ENCODE measurements at regions not wholly inside any gene's neighbourhood (a gene's known extent, or its start where the extent isn't known, plus 50 kb on each side); places are given as distances from the start of the nearest gene placed in this dataset.

DNA sequence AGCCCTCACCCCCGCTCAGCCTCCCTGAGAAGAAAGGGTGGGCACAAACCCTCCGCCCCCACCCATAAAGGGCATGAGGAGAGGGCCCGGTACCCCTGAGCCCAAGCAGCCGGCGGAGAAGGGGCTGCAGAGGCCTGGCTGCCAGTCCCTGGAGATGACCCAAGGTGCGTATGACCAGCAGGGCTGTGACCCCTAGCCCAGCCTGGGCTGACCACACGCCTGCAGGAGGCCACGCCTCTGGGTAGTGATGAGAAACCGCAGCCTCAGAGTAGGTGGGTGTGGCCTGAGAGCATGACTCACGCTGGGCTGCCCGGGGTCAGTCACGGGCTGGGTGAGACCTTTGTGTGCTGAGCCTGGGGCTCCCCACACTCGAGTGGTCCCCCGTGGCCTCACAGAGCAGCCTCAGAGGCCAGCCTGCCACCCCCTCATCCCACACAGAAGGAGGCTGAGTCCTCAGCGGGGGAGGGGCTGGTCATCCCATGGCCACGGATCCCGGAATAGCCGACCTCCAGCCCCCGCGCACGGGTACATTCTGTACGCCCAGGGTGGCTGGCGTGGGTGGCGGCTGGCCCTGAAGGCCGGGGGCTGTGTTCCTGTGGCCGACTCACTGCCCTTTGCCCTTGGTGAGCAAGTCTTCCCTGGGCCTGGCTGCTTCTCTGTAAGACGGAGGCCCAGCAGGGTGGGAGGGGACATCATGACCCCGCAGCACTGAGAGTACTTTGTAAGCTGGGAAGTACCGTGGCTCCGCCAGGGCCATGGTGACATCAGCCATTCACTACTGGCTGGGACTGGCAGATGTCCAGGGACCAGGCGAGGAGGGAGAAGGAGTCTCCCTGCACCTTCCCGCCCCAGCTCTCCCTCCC, 110.8 kb upstream of the OTOS start:
- TF ChIP-seq, protein P1, sequence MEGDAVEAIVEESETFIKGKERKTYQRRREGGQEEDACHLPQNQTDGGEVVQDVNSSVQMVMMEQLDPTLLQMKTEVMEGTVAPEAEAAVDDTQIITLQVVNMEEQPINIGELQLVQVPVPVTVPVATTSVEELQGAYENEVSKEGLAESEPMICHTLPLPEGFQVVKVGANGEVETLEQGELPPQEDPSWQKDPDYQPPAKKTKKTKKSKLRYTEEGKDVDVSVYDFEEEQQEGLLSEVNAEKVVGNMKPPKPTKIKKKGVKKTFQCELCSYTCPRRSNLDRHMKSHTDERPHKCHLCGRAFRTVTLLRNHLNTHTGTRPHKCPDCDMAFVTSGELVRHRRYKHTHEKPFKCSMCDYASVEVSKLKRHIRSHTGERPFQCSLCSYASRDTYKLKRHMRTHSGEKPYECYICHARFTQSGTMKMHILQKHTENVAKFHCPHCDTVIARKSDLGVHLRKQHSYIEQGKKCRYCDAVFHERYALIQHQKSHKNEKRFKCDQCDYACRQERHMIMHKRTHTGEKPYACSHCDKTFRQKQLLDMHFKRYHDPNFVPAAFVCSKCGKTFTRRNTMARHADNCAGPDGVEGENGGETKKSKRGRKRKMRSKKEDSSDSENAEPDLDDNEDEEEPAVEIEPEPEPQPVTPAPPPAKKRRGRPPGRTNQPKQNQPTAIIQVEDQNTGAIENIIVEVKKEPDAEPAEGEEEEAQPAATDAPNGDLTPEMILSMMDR (IDR thresholded peaks at IDR 0.05), result no peak
- peak; percentile 24 for TF ChIP-seq POLR2A (IDR thresholded peaks at IDR 0.05)

All from right lobe of liver (tissue), 4 donors.